Effector memory CD8-positive, alpha-beta T cell (primary cell): ENCODE measurements at regions not wholly inside any gene's neighbourhood (a gene's known extent, or its start where the extent isn't known, plus 50 kb on each side); places are given as distances from the start of the nearest gene placed in this dataset.

Experiments
- ATAC-seq: fragments of 150-1000 bp; cut with Tn5 transposase; replicated peaks from 2 replicates; pipeline ENCODE4 v1.10.0; 2021; ENCODE audit warnings: mild to moderate bottlenecking, moderate library complexity
- DNase-seq, 3 experiments: peaks; one replicate each; pipeline ENCODE4 v3.0.0; 2021
- H3K27ac Mint-ChIP-seq, 2 donors: one replicate each; pipeline ENCODE4 v1.8.0; 2022; ENCODE audit warnings: mild to moderate bottlenecking in 2 of 2, mixed read lengths in 2 of 2, moderate library complexity in 2 of 2
- H3K27me3 Mint-ChIP-seq, 2 donors: one replicate each; pipeline ENCODE4 v1.8.0; 2022; ENCODE audit warnings: mixed read lengths in 2 of 2
- H3K36me3 Mint-ChIP-seq: one replicate; pipeline ENCODE4 v1.8.0; 2022; ENCODE audit warnings: mild to moderate bottlenecking, moderate library complexity, mixed read lengths; ENCODE audit not compliant: insufficient read depth
- H3K4me1 Mint-ChIP-seq, 2 donors: one replicate each; pipeline ENCODE4 v1.8.0; 2022; ENCODE audit warnings: low read depth in 2 of 2, mixed read lengths in 2 of 2
- H3K4me3 Mint-ChIP-seq, 2 donors: one replicate each; pipeline ENCODE4 v1.8.0; 2022; ENCODE audit warnings: mild to moderate bottlenecking in 2 of 2, mixed read lengths in 2 of 2, moderate library complexity in 2 of 2
- H3K9me3 Mint-ChIP-seq, 2 donors: one replicate each; pipeline ENCODE4 v1.8.0; 2022; ENCODE audit warnings: mixed read lengths in 2 of 2

DNA sequence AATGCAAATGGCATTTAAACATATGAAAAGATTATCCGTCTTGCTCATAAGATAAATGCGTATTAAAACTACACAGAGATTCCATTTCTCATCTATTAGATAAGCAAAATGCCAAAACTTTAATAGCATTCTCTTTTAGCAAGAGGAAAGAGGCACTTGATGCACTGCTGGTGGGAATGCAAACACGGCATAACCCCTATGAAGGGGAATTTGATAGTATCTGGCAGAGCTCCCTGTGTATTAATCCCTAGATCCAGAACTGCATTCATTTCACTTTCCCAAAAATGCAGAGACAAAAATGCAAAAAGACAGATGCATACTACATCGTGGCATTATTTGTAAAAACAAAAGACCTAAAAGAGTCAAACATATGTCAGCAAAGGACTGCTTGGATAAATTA, 193.6 kb upstream of the STARD13 start:
- Mint-ChIP-seq H3K4me3 (no peak overlapping the region), H3K27ac (no peak overlapping the region)
- DNase-seq = no peak

DNA sequence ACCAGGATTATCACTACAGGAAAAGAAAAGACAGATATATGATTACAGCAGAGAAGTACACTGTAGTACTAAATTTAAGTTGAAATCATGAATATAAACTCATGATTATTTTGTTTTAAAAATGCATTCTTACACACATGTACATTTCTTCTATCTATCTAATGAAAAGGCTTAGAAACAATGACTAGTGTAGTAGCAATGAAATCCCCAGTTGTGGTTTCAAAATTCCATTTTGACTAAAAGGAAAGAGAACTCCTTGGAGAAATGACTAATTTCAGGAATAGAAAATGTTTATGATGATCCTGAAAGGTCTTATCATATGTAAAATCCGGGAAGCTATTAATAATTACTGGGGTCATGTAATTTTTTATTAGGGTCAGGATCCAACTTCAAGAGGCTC, 195.0 kb upstream of the STARD13 start:
- no peaks in the 10 kb centered on the region for H3K4me1 Mint-ChIP-seq
- H3K27me3 Mint-ChIP-seq = peaks cover 32 to 33% of the 10 kb centered on the region in 2 donors
- peaks cover 5 to 7% of the 10 kb centered on the region in 2 donors for H3K9me3 Mint-ChIP-seq
- no peak overlapping the region for H3K27ac Mint-ChIP-seq
- ATAC-seq (no peak), DNase-seq (no peak)
- H3K36me3 Mint-ChIP-seq = peaks cover 3% of the 10 kb centered on the region
- H3K4me3 Mint-ChIP-seq = no peak overlapping the region

More for the DNA sequence above, 193.6 kb upstream of the STARD13 start:
- Mint-ChIP-seq H3K36me3 (peaks cover 3% of the 10 kb centered on the region), H3K9me3 (peaks cover 3 to 7% of the 10 kb centered on the region in 2 donors), H3K4me1 (no peaks in the 10 kb centered on the region), H3K27me3 (peaks cover 32 to 33% of the 10 kb centered on the region in 2 donors)
- ATAC-seq = no peak

DNA sequence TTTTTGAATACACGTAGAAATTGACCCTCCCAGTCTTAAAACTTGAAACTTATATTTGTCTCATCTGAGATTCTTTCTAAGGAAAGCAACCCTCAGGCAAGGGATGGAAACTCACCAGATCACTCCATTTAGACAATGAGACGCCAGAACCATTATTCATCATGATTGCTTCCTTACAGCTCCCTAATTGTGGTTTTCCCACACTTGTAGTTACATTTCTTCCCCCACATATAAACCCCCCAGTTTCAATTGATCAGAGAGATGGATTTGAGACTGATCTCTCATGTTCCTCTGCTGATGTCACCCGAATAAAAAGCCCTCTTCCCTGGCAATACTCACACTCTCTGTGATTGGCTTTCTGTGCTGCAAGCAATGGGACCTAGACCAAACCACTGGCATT, 197.9 kb upstream of the STARD13 start:
- Mint-ChIP-seq H3K9me3 (peaks cover 0 to 2% of the 10 kb centered on the region in 2 donors), H3K27me3 (peaks cover 21 to 31% of the 10 kb centered on the region in 2 donors), H3K27ac (no peak overlapping the region), H3K4me1 (peaks cover 3 to 6% of the 10 kb centered on the region in 2 donors), H3K4me3 (no peak overlapping the region), H3K36me3 (peaks cover 3% of the 10 kb centered on the region)
- ATAC-seq = no peak
- DNase-seq = no peak

DNA sequence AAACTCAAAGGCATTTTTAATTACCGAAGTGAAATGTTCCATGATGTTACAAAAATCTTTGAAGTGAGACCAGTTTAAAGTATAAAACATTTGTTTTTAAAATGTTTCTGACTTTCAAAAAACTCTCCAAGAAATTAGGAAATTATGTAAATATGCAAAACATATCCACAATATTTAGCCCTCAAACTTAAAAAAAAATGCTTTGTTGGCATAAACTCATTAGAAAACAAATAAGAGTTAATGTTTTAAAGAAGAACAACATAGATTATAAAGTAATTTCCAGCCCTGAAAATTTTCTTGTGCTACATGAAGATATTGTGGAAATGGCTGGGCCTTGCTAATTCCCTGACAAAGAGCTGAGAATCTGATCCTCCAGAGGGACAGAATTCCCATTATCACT, 199.7 kb upstream of the STARD13 start:
- Mint-ChIP-seq H3K4me3 (no peak overlapping the region), H3K4me1 (peaks cover 3 to 6% of the 10 kb centered on the region in 2 donors), H3K27ac (no peak overlapping the region), H3K27me3 (peaks cover 12 to 28% of the 10 kb centered on the region in 2 donors), H3K9me3 (peaks cover 0 to 2% of the 10 kb centered on the region in 2 donors), H3K36me3 (peaks cover 3% of the 10 kb centered on the region)
- no peak for ATAC-seq
- DNase-seq = no peak

DNA sequence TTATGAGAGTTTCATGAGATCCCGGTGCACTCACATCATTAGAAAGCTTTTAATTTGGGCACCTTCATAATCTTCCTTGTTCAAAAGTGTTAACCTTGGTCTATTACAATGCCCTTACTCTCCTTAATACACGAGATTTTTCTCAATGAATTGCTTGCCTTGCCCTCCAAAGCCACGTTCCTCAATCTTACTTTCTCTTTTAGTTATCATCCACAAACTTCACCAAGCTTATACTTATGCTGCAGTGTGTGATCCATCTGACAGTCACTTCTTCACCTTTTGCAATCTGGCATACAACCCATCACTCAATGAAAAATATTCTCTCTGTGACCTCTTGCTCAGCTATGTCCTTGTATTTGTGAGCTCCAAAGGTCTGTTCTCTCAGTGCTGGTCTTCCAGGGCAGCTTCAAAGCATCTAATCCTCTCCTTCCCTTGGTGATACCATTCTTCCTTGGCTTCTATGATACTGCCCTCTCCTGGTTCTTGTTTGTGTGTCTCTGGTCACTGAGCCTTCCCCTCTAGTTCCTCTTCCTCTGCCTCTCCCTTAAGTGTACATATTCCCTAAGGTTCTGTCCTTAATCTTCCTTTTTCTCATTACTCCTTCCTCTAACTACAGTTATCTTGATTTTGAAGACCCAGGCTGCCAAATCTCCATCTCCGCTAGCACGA, 202.2 kb upstream of the STARD13 start:
- peaks cover 0 to 2% of the 10 kb centered on the region in 2 donors for H3K9me3 Mint-ChIP-seq
- no peak overlapping the region for H3K27ac Mint-ChIP-seq
- ATAC-seq = no peak
- DNase-seq = no peak
- H3K4me3 Mint-ChIP-seq = no peak overlapping the region
- H3K27me3 Mint-ChIP-seq = peaks cover 28% of the 10 kb centered on the region in 2 donors
- H3K36me3 Mint-ChIP-seq = no peaks in the 10 kb centered on the region
- H3K4me1 Mint-ChIP-seq = peaks cover 3 to 6% of the 10 kb centered on the region in 2 donors

DNA sequence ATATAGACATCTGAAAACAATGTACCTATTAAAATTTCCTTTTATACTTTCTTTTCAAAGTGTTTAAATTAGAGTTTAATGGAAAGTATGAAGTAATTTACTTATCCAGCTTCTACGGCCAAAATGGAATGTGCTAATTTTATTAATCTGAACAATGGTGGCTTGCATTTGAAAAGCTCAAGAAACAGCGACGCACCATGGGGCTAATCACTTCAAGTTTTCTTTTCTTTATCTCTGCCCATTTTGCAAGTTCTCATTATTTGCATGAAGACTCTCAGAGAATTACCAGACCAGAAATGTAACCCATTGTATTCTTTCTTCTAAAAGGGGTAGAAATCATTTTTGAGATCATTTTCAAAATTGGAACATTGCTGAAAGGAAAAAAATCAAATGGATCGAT, 204.0 kb upstream of the STARD13 start:
- no peak for ATAC-seq
- Mint-ChIP-seq H3K27ac (no peak overlapping the region), H3K4me1 (peaks cover 3 to 6% of the 10 kb centered on the region in 2 donors), H3K4me3 (no peak overlapping the region), H3K27me3 (peaks cover 26 to 29% of the 10 kb centered on the region in 2 donors), H3K36me3 (no peaks in the 10 kb centered on the region), H3K9me3 (peaks cover 0 to under 1% of the 10 kb centered on the region in 2 donors)
- no peak for DNase-seq

DNA sequence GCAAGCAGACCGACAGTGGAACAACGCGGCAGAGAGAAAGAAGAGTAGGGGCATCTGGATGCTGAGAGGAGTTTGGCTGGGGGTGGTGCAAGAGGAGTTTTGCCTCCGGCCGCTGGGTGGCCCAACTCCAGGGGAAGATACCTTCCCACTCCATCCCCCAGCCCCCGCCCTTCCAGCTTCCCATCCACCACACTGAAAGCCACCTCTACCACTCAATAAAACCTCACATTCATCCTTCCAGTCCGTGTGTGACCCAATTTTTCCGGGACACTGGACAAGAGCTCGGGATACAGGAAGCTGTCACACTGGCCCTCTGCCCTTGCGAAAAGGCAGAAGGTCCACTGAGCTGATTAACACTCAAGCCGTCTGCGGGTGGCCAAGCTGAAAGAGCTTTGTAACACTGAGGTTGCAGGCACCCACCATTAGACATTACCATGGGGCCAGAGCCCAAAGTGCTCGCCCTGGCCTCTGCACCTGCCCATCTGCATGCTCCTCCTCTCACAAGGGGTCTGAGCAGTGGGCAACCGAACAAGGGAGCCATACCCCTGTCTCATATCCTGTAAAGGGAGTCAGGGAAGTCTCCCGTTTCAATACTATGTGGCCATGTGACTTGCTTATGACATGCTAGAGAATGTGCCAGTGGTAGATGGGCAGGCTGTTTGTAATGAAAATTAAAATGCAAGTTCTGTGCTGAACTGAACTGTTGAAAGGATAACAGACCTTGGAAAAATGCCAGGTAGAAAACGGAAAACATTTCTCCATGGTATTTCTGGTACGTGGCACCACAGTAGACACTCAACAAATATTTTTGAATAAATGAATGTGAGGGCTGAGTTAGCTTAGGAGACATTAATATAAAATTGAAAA, 205.1 kb upstream of the STARD13 start:
- ATAC-seq (no peak), DNase-seq (no peak)
- no peak overlapping the region for H3K27ac Mint-ChIP-seq
- H3K36me3 Mint-ChIP-seq = no peaks in the 10 kb centered on the region
- H3K4me3 Mint-ChIP-seq = no peak overlapping the region
- peaks cover 29 to 30% of the 10 kb centered on the region in 2 donors for H3K27me3 Mint-ChIP-seq
- peaks cover 3 to 6% of the 10 kb centered on the region in 2 donors for H3K4me1 Mint-ChIP-seq
- no peaks in the 10 kb centered on the region for H3K9me3 Mint-ChIP-seq

DNA sequence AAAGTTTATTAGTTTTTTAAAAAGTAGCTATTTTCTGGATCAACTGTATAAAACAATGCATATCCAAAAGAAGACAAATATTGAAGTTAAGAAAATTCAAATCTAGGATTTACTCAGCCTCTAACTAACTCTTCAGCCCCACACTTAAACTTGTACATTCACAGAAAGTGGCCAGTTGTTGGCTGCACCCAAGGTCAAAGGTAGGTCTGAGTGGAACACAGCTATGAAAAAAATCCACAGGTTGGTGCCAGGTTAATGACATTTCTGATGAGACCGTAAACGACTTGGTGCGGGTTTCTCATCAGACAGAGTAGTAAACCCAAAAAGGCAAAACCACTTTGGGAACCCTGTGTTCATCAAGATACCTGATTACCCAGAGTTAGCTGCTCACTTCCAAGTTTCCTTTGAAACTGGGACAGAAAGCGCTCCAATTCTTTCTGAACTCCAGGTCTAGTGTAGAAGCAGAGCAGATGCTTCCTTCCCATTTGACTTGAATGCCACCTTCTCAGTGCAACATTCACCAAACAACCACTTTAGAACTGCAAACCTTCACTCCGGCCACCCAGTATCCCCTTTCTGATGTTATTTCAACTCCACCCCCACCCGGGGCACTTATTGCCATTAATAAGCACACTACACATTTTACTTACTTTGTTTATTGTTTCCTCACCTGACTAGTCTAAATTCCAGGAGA, 208.3 kb upstream of the STARD13 start:
- ATAC-seq = no peak
- no peak for DNase-seq
- Mint-ChIP-seq H3K9me3 (no peaks in the 10 kb centered on the region), H3K27me3 (peaks cover 22 to 30% of the 10 kb centered on the region in 2 donors), H3K36me3 (no peaks in the 10 kb centered on the region), H3K27ac (peak overlapping the region in 1 of 2 donors; percentile 41), H3K4me1 (no peaks in the 10 kb centered on the region), H3K4me3 (no peak overlapping the region)

DNA sequence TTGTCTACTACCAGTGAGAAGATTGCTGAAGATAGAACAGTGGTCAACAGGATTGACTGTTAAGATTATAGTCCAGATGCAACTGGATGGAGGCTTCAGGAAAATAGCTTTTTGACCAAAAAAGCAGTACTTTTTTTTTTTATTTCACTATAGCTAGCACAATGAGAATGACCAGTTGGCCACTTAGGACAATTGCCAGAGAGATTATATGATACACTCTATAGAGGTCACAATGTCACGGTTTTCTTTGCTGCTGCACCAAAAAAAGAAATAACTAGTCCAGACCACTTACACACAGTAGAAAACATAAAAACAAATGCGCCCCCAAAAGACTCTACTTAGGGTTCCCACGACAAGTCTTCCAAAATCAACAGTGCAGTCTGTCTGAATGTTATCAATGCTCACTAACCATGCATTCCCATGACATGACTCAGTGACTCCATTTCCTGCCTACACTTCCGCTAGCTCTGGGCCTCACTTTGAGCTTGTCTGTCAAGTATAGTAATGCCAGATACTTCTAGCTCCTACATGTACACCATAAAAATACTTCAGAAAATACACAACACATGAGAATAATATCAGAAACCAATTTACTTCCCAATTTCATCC, 209.1 kb upstream of the STARD13 start:
- DNase-seq (no peak), ATAC-seq (no peak)
- no peaks in the 10 kb centered on the region for H3K4me1 Mint-ChIP-seq
- no peak overlapping the region for H3K4me3 Mint-ChIP-seq
- H3K9me3 Mint-ChIP-seq = no peaks in the 10 kb centered on the region
- H3K27me3 Mint-ChIP-seq = peaks cover 18 to 30% of the 10 kb centered on the region in 2 donors
- H3K36me3 Mint-ChIP-seq = no peaks in the 10 kb centered on the region
- H3K27ac Mint-ChIP-seq = peak overlapping the region in 1 of 2 donors; percentile 41

DNA sequence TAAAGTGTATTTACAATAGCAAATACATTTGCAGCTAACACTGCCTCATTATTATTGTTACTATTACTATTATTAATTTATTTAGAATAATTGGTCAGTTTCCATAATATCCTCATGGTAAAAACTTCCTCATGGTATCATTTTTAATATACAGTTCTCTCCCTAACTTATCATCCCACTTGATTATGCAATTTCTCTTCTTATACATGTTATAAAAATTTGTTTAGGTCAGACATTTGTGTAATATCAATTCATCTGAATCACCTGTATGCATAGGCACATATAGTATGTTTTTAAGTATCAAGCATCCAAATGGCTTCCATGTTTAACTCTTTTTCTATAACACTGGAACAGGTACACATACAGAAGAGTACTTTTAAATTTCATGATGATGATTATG, 210.8 kb upstream of the STARD13 start:
- Mint-ChIP-seq H3K27me3 (peaks cover 22% of the 10 kb centered on the region in 2 donors), H3K36me3 (no peaks in the 10 kb centered on the region), H3K4me1 (no peaks in the 10 kb centered on the region), H3K9me3 (no peaks in the 10 kb centered on the region), H3K27ac (no peak overlapping the region), H3K4me3 (no peak overlapping the region)
- DNase-seq = no peak
- ATAC-seq = no peak

DNA sequence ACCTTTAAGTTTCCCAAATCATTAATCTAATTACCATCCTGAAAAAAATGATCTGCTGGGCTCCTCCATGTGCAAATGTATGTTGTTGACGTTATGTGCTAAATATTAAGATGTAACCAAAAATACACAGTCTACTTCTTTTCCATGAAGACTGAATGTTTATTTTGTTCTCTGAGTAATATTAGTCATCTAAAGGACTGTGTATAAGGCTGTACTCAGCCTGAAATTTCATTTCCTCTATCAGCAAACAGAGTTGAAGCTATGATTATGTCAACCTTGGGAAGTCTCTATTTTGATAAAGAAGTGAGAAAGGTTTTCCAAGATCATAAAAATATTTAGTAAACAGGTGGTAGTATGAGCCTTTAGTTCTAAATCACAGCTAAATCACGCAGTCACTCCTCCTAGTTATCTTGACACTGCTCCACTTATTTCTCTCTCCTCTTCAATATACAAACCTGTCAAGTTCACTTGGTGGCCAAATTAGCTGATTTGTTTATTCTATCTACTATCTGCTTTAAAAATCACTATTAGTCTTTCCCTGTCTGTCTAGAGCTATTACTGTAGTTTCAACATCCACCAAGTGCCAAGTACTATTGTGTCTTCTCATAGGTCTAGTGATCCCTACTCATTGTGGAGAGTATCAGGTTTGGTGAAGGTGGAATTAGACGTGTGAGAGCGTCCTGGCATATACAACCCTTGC, 211.7 kb upstream of the STARD13 start:
- H3K4me1 Mint-ChIP-seq = no peaks in the 10 kb centered on the region
- ATAC-seq (no peak), DNase-seq (no peak)
- H3K36me3 Mint-ChIP-seq = no peaks in the 10 kb centered on the region
- H3K27me3 Mint-ChIP-seq = peaks cover 24% of the 10 kb centered on the region in 2 donors
- H3K9me3 Mint-ChIP-seq = no peaks in the 10 kb centered on the region
- H3K27ac Mint-ChIP-seq = no peak overlapping the region
- no peak overlapping the region for H3K4me3 Mint-ChIP-seq

DNA sequence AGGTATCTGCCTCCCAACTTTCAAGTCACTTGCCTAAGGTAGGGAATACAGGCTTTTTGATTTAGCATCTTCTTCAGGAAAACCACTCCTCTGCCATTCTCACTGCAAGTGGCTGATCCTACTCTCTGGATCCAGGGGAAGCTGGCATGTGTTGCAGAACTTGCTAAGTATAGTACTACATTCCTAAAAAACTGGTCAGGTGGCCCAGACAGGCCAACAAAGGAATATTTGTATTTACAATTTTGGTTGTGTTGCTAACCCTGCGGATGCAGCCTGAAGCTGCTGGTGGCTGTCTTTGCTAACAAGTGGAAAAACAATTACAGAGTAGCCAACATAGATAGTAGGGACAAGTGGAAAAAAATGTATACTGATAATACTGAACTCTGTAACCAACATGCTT, 222.5 kb upstream of the STARD13 start:
- ATAC-seq = no peak
- Mint-ChIP-seq H3K4me1 (no peaks in the 10 kb centered on the region), H3K9me3 (no peaks in the 10 kb centered on the region), H3K4me3 (no peak overlapping the region), H3K36me3 (no peaks in the 10 kb centered on the region), H3K27ac (no peak overlapping the region), H3K27me3 (peaks cover 15 to 29% of the 10 kb centered on the region in 2 donors)
- DNase-seq = no peak
